Endothelial cell of umbilical vein (primary cell): ENCODE measurements at regions not wholly inside any gene's neighbourhood (a gene's known extent, or its start where the extent isn't known, plus 50 kb on each side); places are given as distances from the start of the nearest gene placed in this dataset.

ENCODE experiments used
- BruUV-seq: library from RNA; stranded (reverse); fragments of 400-500 nt; replicated peaks from 2 replicates; lab custom pipeline; 2021; lab: Mats Ljungman, UMichigan
- CTCF ChIA-PET: fragments of 300-600, 350-600 bp; sonication (Branson Sonifier 250); formaldehyde crosslinking; loops from one replicate; lab custom pipeline; 2021; ENCODE audit warnings: antibody characterized with exemption, inconsistent platforms; lab: Charles Lee
- POLR2A ChIA-PET: fragments of 300-600, 350-600 bp; sonication (Branson Sonifier 250); formaldehyde crosslinking; loops from one replicate; lab custom pipeline; 2021; ENCODE audit warnings: antibody characterized with exemption, inconsistent platforms; lab: Charles Lee
- DNase-seq: peaks from one replicate; pipeline ENCODE4 v3.0.0-alpha.2; 2011; ENCODE audit warnings: low read depth, low spot score
- FAIRE-seq: peaks from 2 replicates; lab custom pipeline; 2011; peaks lifted over from hg19 to GRCh38; lab: Jason Lieb, UNC
- H2AFZ ChIP-seq: 2 replicates; pipeline ENCODE4 v1.6.0; 2012; ENCODE audit warnings: low read depth, low read length, control low read depth, inconsistent platforms
- H3K27ac ChIP-seq: 2 replicates; pipeline ENCODE4 v1.5.1; 2011; ENCODE audit warnings: low read depth, mild to moderate bottlenecking, control low read depth, low read length, moderate library complexity; ENCODE audit not compliant: insufficient read depth
- H3K27me3 ChIP-seq, 2 experiments: 2 replicates each; pipeline versions ENCODE4 v1.6.0 to v1.6.1; 2011; ENCODE audit warnings: low read length in 2 of 2, mixed read lengths in 1 of 2; ENCODE audit not compliant: control insufficient read depth in 2 of 2, insufficient read depth in 2 of 2
- H3K36me3 ChIP-seq, 2 experiments: 2 replicates in 1 of 2; 3 replicates in 1 of 2; pipeline ENCODE4 v1.5.1; 2011; ENCODE audit warnings: low read length in 2 of 2, mild to moderate bottlenecking in 1 of 2, moderate library complexity in 1 of 2; ENCODE audit not compliant: control insufficient read depth in 2 of 2, insufficient read depth in 2 of 2; ENCODE audit errors: extremely low read depth in 1 of 2
- H3K4me1 ChIP-seq: 3 replicates; pipeline ENCODE4 v1.5.1; 2011; ENCODE audit warnings: mild to moderate bottlenecking, low read length; ENCODE audit not compliant: control insufficient read depth, insufficient read depth; ENCODE audit errors: extremely low read depth
- H3K4me2 ChIP-seq: 2 replicates; pipeline ENCODE4 v1.6.1; 2011; ENCODE audit warnings: low read length, control low read depth, mixed read lengths; ENCODE audit not compliant: insufficient read depth
- H3K4me3 ChIP-seq, 3 experiments: fragments of 200-600 bp in 1 of 3; sonication (generic), shearing (Covaris generic) in 1 of 3; replicated peaks in 1 of 3; 2 replicates each; pipeline ENCODE4 v1.5.1; 2011 to 2016; ENCODE audit warnings: control low read depth in 3 of 3, low read length in 3 of 3, mild to moderate bottlenecking in 2 of 3, inconsistent platforms in 1 of 3, low read depth in 1 of 3, moderate library complexity in 1 of 3; ENCODE audit not compliant: insufficient read depth in 1 of 3
- H3K79me2 ChIP-seq: 2 replicates; pipeline ENCODE4 v1.6.0; 2012; ENCODE audit warnings: low read length, inconsistent platforms; ENCODE audit not compliant: control insufficient read depth, insufficient read depth
- H3K9ac ChIP-seq: replicated peaks from 2 replicates; pipeline ENCODE3; 2011; ENCODE audit warnings: low read length, control low read depth; ENCODE audit not compliant: insufficient read depth; ENCODE audit errors: extremely low read depth
- H3K9me1 ChIP-seq: replicated peaks from 3 replicates; pipeline ENCODE4 v1.6.0; 2011; ENCODE audit warnings: mild to moderate bottlenecking, low read length; ENCODE audit not compliant: control insufficient read depth, insufficient read depth; ENCODE audit errors: extremely low read depth
- H3K9me3 ChIP-seq: replicated peaks from 2 replicates; pipeline ENCODE4 v1.5.1; 2012; ENCODE audit warnings: low read length, inconsistent platforms; ENCODE audit not compliant: control insufficient read depth, insufficient read depth
- H4K20me1 ChIP-seq: replicated peaks from 2 replicates; pipeline ENCODE3; 2011; ENCODE audit warnings: mild to moderate bottlenecking, low read length; ENCODE audit not compliant: control insufficient read depth, insufficient read depth; ENCODE audit errors: extremely low read depth
- CTCF ChIP-seq, 2 donors: IDR thresholded peaks; 1 replicate in 1 of 2; 2 replicates in 1 of 2; pipeline ENCODE4 v1.5.1; 2011; ENCODE audit warnings: low read length in 2 of 2, mild to moderate bottlenecking in 2 of 2, moderate library complexity in 2 of 2, control low read depth in 1 of 2, inconsistent platforms in 1 of 2, low read depth in 1 of 2; ENCODE audit not compliant: insufficient read depth in 1 of 2; ENCODE audit errors: extremely low read depth in 1 of 2
- EZH2 ChIP-seq: IDR thresholded peaks from 2 replicates; pipeline ENCODE4 v1.6.1; 2012; ENCODE audit warnings: borderline replicate concordance, low read depth, mild to moderate bottlenecking, moderate library complexity, low read length, inconsistent platforms; ENCODE audit not compliant: severe bottlenecking
- FOS ChIP-seq: IDR thresholded peaks from 2 replicates; pipeline ENCODE4 v1.6.1; 2011; ENCODE audit warnings: mild to moderate bottlenecking, low read length, moderate library complexity, borderline replicate concordance; ENCODE audit not compliant: insufficient read depth
- GATA2 ChIP-seq: IDR thresholded peaks from 2 replicates; pipeline ENCODE4 v1.7.0; 2011; ENCODE audit warnings: low read depth, mild to moderate bottlenecking, moderate library complexity, mixed read lengths, low read length; ENCODE audit not compliant: insufficient read length, insufficient read depth
- JUN ChIP-seq: IDR thresholded peaks from 2 replicates; pipeline ENCODE4 v1.6.1; 2011; ENCODE audit warnings: borderline replicate concordance, low read depth; ENCODE audit not compliant: insufficient read length, insufficient read depth
- MAX ChIP-seq: IDR thresholded peaks from 2 replicates; pipeline ENCODE4 v1.6.1; 2011; ENCODE audit not compliant: insufficient read depth, insufficient read length
- MYC ChIP-seq: IDR thresholded peaks from one replicate; pipeline ENCODE4 v1.6.1; 2011; ENCODE audit warnings: mild to moderate bottlenecking, low read depth, low read length
- POLR2A ChIP-seq: IDR thresholded peaks from 2 replicates; pipeline ENCODE4 v1.6.1; 2012; ENCODE audit warnings: low read depth, mild to moderate bottlenecking, control low read depth, low read length
- POLR2AphosphoS5 ChIP-seq: IDR thresholded peaks from 2 replicates; pipeline ENCODE4 v1.6.1; 2012; ENCODE audit warnings: low read depth, mild to moderate bottlenecking, control low read depth, low read length, moderate library complexity; ENCODE audit not compliant: insufficient read depth
- dilution Hi-C: fragments of 300-500 bp; cut with MboI; formaldehyde crosslinking; loops from one replicate; pipeline ENCODE4 v1.15.0; 2019; ENCODE audit warnings: low sequenced_read_pairs; ENCODE audit not compliant: extremely low pct_ligation_motif_present
- intact Hi-C: fragments of 100-400 bp; cut with micrococcal nuclease; formaldehyde crosslinking; loops from one replicate; pipeline ENCODE4 v1.10.0; 2022

DNA sequence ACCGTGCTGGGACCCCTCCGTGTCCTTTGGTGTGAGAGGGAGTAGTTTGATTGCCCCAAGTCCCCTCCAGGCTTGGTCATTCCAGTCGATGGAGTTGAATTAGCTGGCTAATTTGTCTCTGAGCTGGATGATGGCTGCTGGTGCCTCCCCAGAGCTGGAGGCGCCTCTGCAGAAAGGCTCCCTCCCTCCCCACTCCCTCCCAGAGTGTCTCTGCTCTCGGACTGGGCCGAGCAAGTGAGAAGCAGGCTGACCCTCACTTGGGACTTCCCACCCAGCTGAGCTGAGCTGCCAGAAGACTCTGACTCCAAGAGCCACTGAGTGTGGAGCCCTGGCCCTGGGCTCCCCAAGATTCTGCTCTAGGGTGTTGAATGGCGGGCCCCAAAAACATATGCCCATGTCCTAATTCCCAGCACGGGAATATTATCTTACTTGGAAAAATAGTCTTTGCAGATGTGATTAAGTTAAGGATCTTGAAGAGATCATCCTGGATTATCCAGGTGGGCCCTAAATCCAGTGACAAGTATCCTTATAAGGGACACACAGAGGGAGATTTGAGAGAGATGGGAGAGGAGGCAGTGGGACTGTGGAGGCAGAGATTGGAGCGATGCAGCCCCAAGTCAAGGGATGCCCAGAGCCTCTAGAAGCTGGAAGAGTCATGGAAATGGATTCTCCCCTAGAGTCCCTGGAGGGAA, 60.7 kb upstream of the TLE3 start:
- no peak for TF ChIP-seq POLR2AphosphoS5
- no peak for TF ChIP-seq MYC
- no peak for TF ChIP-seq MAX
- TF ChIP-seq EZH2: no peak
- TF ChIP-seq FOS: no peak
- no peak for TF ChIP-seq POLR2A
- TF ChIP-seq JUN: no peak
- no peak for TF ChIP-seq CTCF (IDR thresholded peaks at IDR 0.05; ENCODE audit: extremely low read depth in 1 of 2, insufficient read depth in 1 of 2, low read depth in 1 of 2, low read length in 2 of 2)
- no peak for TF ChIP-seq GATA2
- peaks cover 0 to 4% of the 10 kb centered on the region in 2 experiments for H3K27me3 ChIP-seq
- CTCF ChIA-PET: no interaction called here
- POLR2A ChIA-PET: no interaction called here
- H3K4me3 ChIP-seq: no peak overlapping the region
- dilution Hi-C loops: no loop called here
- H3K4me2 ChIP-seq: no peak overlapping the region
- DNase-seq: no peak
- no peaks in the 10 kb centered on the region for H4K20me1 ChIP-seq
- intact Hi-C loops: no loop called here
- H3K27ac ChIP-seq: no peak overlapping the region
- H3K9ac ChIP-seq: no peak overlapping the region
- no peak overlapping the region for H2AFZ ChIP-seq
- H3K79me2 ChIP-seq: no peaks in the 10 kb centered on the region
- H3K9me1 ChIP-seq: no peaks in the 10 kb centered on the region
- no peaks in the 10 kb centered on the region for H3K36me3 ChIP-seq
- H3K4me1 ChIP-seq: peaks cover 4% of the 10 kb centered on the region
- FAIRE-seq: no peak
- no peaks in the 10 kb centered on the region for H3K9me3 ChIP-seq
- no TSS peak for BruUV-seq
